IMR-90 (cell line): ENCODE measurements at regions not wholly inside any gene's neighbourhood (a gene's known extent, or its start where the extent isn't known, plus 50 kb on each side); places are given as distances from the start of the nearest gene placed in this dataset.

Experiments
- ATAC-seq: fragments of 200-7000 bp; cut with Tn5 transposase; 2 replicates; pipeline ENCODE4 v1.9.1; 2020; ENCODE audit warnings: low read depth, mild to moderate bottlenecking, moderate library complexity
- BruUV-seq: library from RNA; stranded (reverse); fragments of 400-500 nt; replicated peaks from 2 replicates; lab custom pipeline; 2021; lab: Mats Ljungman, UMichigan
- CTCF ChIA-PET: fragments of 300-600 bp; formaldehyde crosslinking; extraction: SDS; loops from one replicate; lab custom pipeline; 2021; ENCODE audit warnings: antibody characterized with exemption; lab: Yijun Ruan, JAX
- POLR2A ChIA-PET: fragments of 300-600 bp; sonication (Branson Sonifier 250); formaldehyde crosslinking; loops from one replicate; lab custom pipeline; 2022; ENCODE audit warnings: antibody characterized with exemption; ENCODE audit not compliant: unreplicated experiment; lab: Charles Lee
- DNase-seq: peaks from one replicate; pipeline ENCODE4 v3.0.0; 2013
- H2AFZ ChIP-seq: replicated peaks from 2 replicates; pipeline ENCODE3; 2013; ENCODE audit warnings: low read length, mild to moderate bottlenecking; ENCODE audit not compliant: poor library complexity
- H2AK5ac ChIP-seq: 2 replicates; pipeline ENCODE4 v1.6.1; 2013; ENCODE audit warnings: low read depth, low read length, inconsistent platforms
- H2AK9ac ChIP-seq: replicated peaks from 2 replicates; pipeline ENCODE3; 2013; ENCODE audit warnings: mild to moderate bottlenecking, low read depth, low read length, moderate library complexity; ENCODE audit not compliant: poor library complexity
- H2BK120ac ChIP-seq: 2 replicates; pipeline ENCODE4 v1.6.1; 2013; ENCODE audit warnings: low read depth, low read length, inconsistent platforms
- H2BK15ac ChIP-seq: 3 replicates; pipeline ENCODE4 v1.6.1; 2013; ENCODE audit warnings: low read depth, low read length, inconsistent platforms
- H2BK20ac ChIP-seq: 2 replicates; pipeline ENCODE4 v1.6.1; 2013; ENCODE audit warnings: low read depth, mild to moderate bottlenecking, inconsistent platforms, low read length, moderate library complexity
- H2BK5ac ChIP-seq: 2 replicates; pipeline ENCODE4 v1.6.1; 2013; ENCODE audit warnings: mild to moderate bottlenecking, low read depth, low read length, inconsistent platforms; ENCODE audit not compliant: poor library complexity, severe bottlenecking
- H3K14ac ChIP-seq: replicated peaks from 2 replicates; pipeline ENCODE4 v1.6.1; 2013; ENCODE audit warnings: low read depth, low read length, inconsistent platforms
- H3K18ac ChIP-seq: 2 replicates; pipeline ENCODE4 v1.6.1; 2013; ENCODE audit warnings: low read depth, low read length, control low read depth
- H3K23ac ChIP-seq: 2 replicates; pipeline ENCODE4 v1.6.1; 2013; ENCODE audit warnings: low read depth, low read length, inconsistent platforms
- H3K27ac ChIP-seq: 2 replicates; pipeline ENCODE4 v1.5.1; 2013; ENCODE audit warnings: mild to moderate bottlenecking, control low read depth, low read length; ENCODE audit not compliant: insufficient read depth
- H3K27me3 ChIP-seq: 2 replicates; pipeline ENCODE4 v1.6.1; 2013; ENCODE audit warnings: low read length; ENCODE audit not compliant: control insufficient read depth, insufficient read depth
- H3K36me3 ChIP-seq: 2 replicates; pipeline ENCODE4 v1.6.1; 2013; ENCODE audit warnings: low read length, mixed read lengths; ENCODE audit not compliant: control insufficient read depth, insufficient read depth
- H3K4ac ChIP-seq: 2 replicates; pipeline ENCODE4 v1.6.1; 2013; ENCODE audit warnings: low read depth, low read length, inconsistent platforms
- H3K4me1 ChIP-seq: 2 replicates; pipeline ENCODE4 v1.6.1; 2013; ENCODE audit warnings: low read length, mixed read lengths; ENCODE audit not compliant: control insufficient read depth, insufficient read depth
- H3K4me2 ChIP-seq: 2 replicates; pipeline ENCODE4 v1.6.1; 2013; ENCODE audit warnings: low read depth, mild to moderate bottlenecking, control low read depth, low read length, moderate library complexity
- H3K4me3 ChIP-seq: 2 replicates; pipeline ENCODE4 v1.5.1; 2013; ENCODE audit warnings: low read depth, mild to moderate bottlenecking, control low read depth, low read length, moderate library complexity; ENCODE audit not compliant: insufficient read depth
- H3K56ac ChIP-seq: 2 replicates; pipeline ENCODE4 v1.6.1; 2013; ENCODE audit warnings: low read length, inconsistent platforms; ENCODE audit not compliant: insufficient read depth; ENCODE audit errors: extremely low read depth
- H3K79me1 ChIP-seq, 2 experiments: 2 replicates each; pipeline ENCODE4 v1.6.1; 2013; ENCODE audit warnings: low read length in 2 of 2, inconsistent platforms in 1 of 2, low read depth in 1 of 2
- H3K9ac ChIP-seq: 2 replicates; pipeline ENCODE4 v1.6.1; 2013; ENCODE audit warnings: low read depth, low read length, control low read depth
- H3K9me1 ChIP-seq: 2 replicates; pipeline ENCODE4 v1.6.1; 2013; ENCODE audit warnings: low read length, inconsistent platforms; ENCODE audit not compliant: insufficient read depth
- H3K9me3 ChIP-seq: 2 replicates; pipeline ENCODE4 v1.6.1; 2013; ENCODE audit warnings: low read length; ENCODE audit not compliant: control insufficient read depth, insufficient read depth
- H4K20me1 ChIP-seq: 2 replicates; pipeline ENCODE4 v1.6.1; 2013; ENCODE audit warnings: low read length, inconsistent platforms; ENCODE audit not compliant: insufficient read depth
- H4K5ac ChIP-seq: 2 replicates; pipeline ENCODE4 v1.6.1; 2013; ENCODE audit warnings: mild to moderate bottlenecking, low read depth, low read length, control low read depth
- H4K8ac ChIP-seq, 2 experiments: 2 replicates each; pipeline ENCODE4 v1.6.1; 2013; ENCODE audit warnings: low read depth in 2 of 2, low read length in 2 of 2, control low read depth in 1 of 2, inconsistent platforms in 1 of 2
- H4K91ac ChIP-seq: 2 replicates; pipeline ENCODE4 v1.6.1; 2013; ENCODE audit warnings: low read depth, low read length, inconsistent platforms; ENCODE audit not compliant: insufficient read depth
- BHLHE40 ChIP-seq: fragments of 150-350 bp; IDR thresholded peaks from 2 replicates; pipeline ENCODE4 v1.6.1; 2016; ENCODE audit warnings: mild to moderate bottlenecking, low read depth, low read length
- FOS ChIP-seq: fragments of 150-350 bp; IDR thresholded peaks from 2 replicates; pipeline ENCODE4 v1.6.1; 2016; ENCODE audit warnings: low read depth, low read length
- MAFK ChIP-seq: IDR thresholded peaks from 2 replicates; pipeline ENCODE4 v1.6.1; 2012; ENCODE audit warnings: low read depth, low read length, improper control_type of control experiment
- MAZ ChIP-seq: IDR thresholded peaks from 2 replicates; pipeline ENCODE4 v1.6.1; 2012; ENCODE audit warnings: low read depth, mild to moderate bottlenecking, low read length, improper control_type of control experiment, moderate library complexity, borderline replicate concordance
- MXI1 ChIP-seq: IDR thresholded peaks from 2 replicates; pipeline ENCODE4 v1.6.1; 2012; ENCODE audit warnings: low read depth, mild to moderate bottlenecking, low read length, moderate library complexity, borderline replicate concordance
- NFE2L2 ChIP-seq: fragments of 150-350 bp; IDR thresholded peaks from 2 replicates; pipeline ENCODE4 v1.6.1; 2016; ENCODE audit warnings: low read depth, mild to moderate bottlenecking, low read length
- POLR2A ChIP-seq: IDR thresholded peaks from 2 replicates; pipeline ENCODE4 v1.6.1; 2012; ENCODE audit warnings: mild to moderate bottlenecking, low read depth, low read length
- RAD21 ChIP-seq: IDR thresholded peaks from 2 replicates; pipeline ENCODE4 v1.6.1; 2012; ENCODE audit warnings: low read length, improper control_type of control experiment
- RCOR1 ChIP-seq: IDR thresholded peaks from 2 replicates; pipeline ENCODE4 v1.6.1; 2012; ENCODE audit warnings: mild to moderate bottlenecking, low read length, improper control_type of control experiment; ENCODE audit not compliant: insufficient replicate concordance
- RFX5 ChIP-seq: IDR thresholded peaks from 2 replicates; pipeline ENCODE4 v1.8.0; 2012; ENCODE audit warnings: low read depth, mild to moderate bottlenecking, low read length, moderate library complexity
- SMC3 ChIP-seq: fragments of 150-350 bp; IDR thresholded peaks from 2 replicates; pipeline ENCODE4 v1.6.1; 2016; ENCODE audit warnings: low read depth, mild to moderate bottlenecking, antibody characterized with exemption, low read length, moderate library complexity
- WGBS, 2 experiments: methylation state at CpG; one replicate each; pipeline versions ENCODE4 v1.1.5 to v1.1.7; 2013; ENCODE audit warnings: missing lambda C conversion rate in 2 of 2; ENCODE audit not compliant: insufficient read length in 1 of 2; ENCODE audit errors: extremely low coverage in 2 of 2; 5-methylcytosine and 5-hydroxymethylcytosine counted together
- dilution Hi-C: fragments of 300-500 bp; cut with HindIII; formaldehyde crosslinking; loops from one replicate; pipeline ENCODE4 v1.14.3; 2018; ENCODE audit warnings: low sequenced_read_pairs; ENCODE audit not compliant: unreplicated experiment
- in situ Hi-C: fragments of 300-500 bp; cut with MboI; formaldehyde crosslinking; loops from 3 replicates; pipeline ENCODE4 v1.14.3; 2019; ENCODE audit warnings: low sequenced_read_pairs, inconsistent platforms, mixed read lengths
- intact Hi-C: fragments of 100-400 bp; cut with micrococcal nuclease; formaldehyde crosslinking; loops from 2 replicates; pipeline ENCODE4 v1.10.0; 2022
- TF ChIP-seq, protein P1 (sequence below): fragments of 150-350 bp; IDR thresholded peaks from 2 replicates; pipeline ENCODE4 v1.6.1; 2016; ENCODE audit warnings: low read depth, mild to moderate bottlenecking, low read length, moderate library complexity, borderline replicate concordance

GRCh38 chr2:122007126-122007525, 251.7 kb downstream of the TSN start:
- Histone ChIP-seq H3K27ac (no peak overlapping the region), H2BK20ac (no peak overlapping the region), H3K79me1 (no peaks in the 10 kb centered on the region), H2BK5ac (no peak overlapping the region), H4K5ac (no peak overlapping the region), H2BK120ac (no peak overlapping the region), H4K20me1 (no peaks in the 10 kb centered on the region), H2AK5ac (no peak overlapping the region), H3K4me2 (no peak overlapping the region), H2AK9ac (no peak overlapping the region), H4K8ac (no peak overlapping the region), H4K91ac (no peak overlapping the region), H3K9me3 (no peaks in the 10 kb centered on the region), H3K18ac (no peak overlapping the region), H3K4ac (no peak overlapping the region), H3K56ac (no peak overlapping the region), H3K9me1 (no peaks in the 10 kb centered on the region), H2AFZ (no peak overlapping the region), H2BK15ac (no peak overlapping the region), H3K36me3 (no peaks in the 10 kb centered on the region), H3K9ac (no peak overlapping the region), H3K23ac (no peak overlapping the region), H3K14ac (no peak overlapping the region), H3K4me3 (no peak overlapping the region), H3K4me1 (no peaks in the 10 kb centered on the region), H3K27me3 (no peaks in the 10 kb centered on the region; the same call in 1 of the 2 replicates)
- no peak for DNase-seq
- POLR2A ChIA-PET = no interaction called here
- peak; percentile 21; the same call in 1 of the 2 replicates for ATAC-seq
- CTCF ChIA-PET = no interaction called here
- TF ChIP-seq RCOR1 = no peak
- TF ChIP-seq MAZ = no peak
- TF ChIP-seq RAD21 = no peak
- TF ChIP-seq RFX5 = no peak
- TF ChIP-seq MAFK = no peak
- TF ChIP-seq, protein P1, sequence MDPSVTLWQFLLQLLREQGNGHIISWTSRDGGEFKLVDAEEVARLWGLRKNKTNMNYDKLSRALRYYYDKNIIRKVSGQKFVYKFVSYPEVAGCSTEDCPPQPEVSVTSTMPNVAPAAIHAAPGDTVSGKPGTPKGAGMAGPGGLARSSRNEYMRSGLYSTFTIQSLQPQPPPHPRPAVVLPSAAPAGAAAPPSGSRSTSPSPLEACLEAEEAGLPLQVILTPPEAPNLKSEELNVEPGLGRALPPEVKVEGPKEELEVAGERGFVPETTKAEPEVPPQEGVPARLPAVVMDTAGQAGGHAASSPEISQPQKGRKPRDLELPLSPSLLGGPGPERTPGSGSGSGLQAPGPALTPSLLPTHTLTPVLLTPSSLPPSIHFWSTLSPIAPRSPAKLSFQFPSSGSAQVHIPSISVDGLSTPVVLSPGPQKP = no peak
- no peak for TF ChIP-seq SMC3
- no peak for TF ChIP-seq NFE2L2
- no peak for TF ChIP-seq BHLHE40
- TF ChIP-seq POLR2A = no peak
- TF ChIP-seq FOS = no peak
- no peak for TF ChIP-seq MXI1
- dilution Hi-C loops = no loop called here
- in situ Hi-C loops = no loop called here
- intact Hi-C loops = no loop called here
- BruUV-seq = no TSS peak
- no CpG with 5 or more reads among the region's 5 CpGs for WGBS, 2 experiments
